CD4-positive, alpha-beta T cell treated with Interleukin-4 for 4 hours (primary cell): ENCODE measurements at regions not wholly inside any gene's neighbourhood (a gene's known extent, or its start where the extent isn't known, plus 50 kb on each side); places are given as distances from the start of the nearest gene placed in this dataset.
"Not testable (repeated sequence)": the region's sequence is repeated elsewhere in the genome, so short reads cannot be mapped to it uniquely, and the experiment has no call there.

Experiments
- DNase-seq: peaks from one replicate; pipeline ENCODE4 v3.0.0-alpha.2; 2020

GRCh38 chr4:28449085-28449484 lies 1588.4 kb downstream of the STIM2 start:
- no peak for DNase-seq

GRCh38 chr4:28451346-28451745 lies 1590.7 kb downstream of the STIM2 start:
- no peak for DNase-seq

GRCh38 chr4:28462766-28463700 lies 1602.4 kb downstream of the STIM2 start:
- DNase-seq = no peak

- DNase-seq = no peak
Observed at GRCh38 chr4:28464823-28465222, 1604.2 kb downstream of the STIM2 start.

GRCh38 chr4:28466886-28467285 lies 1606.2 kb downstream of the STIM2 start:
- not testable (repeated sequence) for DNase-seq

GRCh38 chr4:28469387-28469786 lies 1608.7 kb downstream of the STIM2 start:
- no peak for DNase-seq

- no peak for DNase-seq
Observed at GRCh38 chr4:28469886-28470285, 1609.2 kb downstream of the STIM2 start.

- DNase-seq = no peak
Observed at GRCh38 chr4:28475381-28475780, 1614.7 kb downstream of the STIM2 start.

GRCh38 chr4:28479666-28480065 lies 1619.0 kb downstream of the STIM2 start:
- DNase-seq = no peak

- no peak for DNase-seq
Observed at GRCh38 chr4:28481565-28481964, 1620.9 kb downstream of the STIM2 start.

GRCh38 chr4:28482580-28483270 lies 1622.1 kb downstream of the STIM2 start:
- no peak for DNase-seq

GRCh38 chr4:28488021-28488420 lies 1627.4 kb downstream of the STIM2 start:
- no peak for DNase-seq

- DNase-seq = no peak
Observed at GRCh38 chr4:28490669-28491068, 1630.0 kb downstream of the STIM2 start.

GRCh38 chr4:28505064-28505463 lies 1644.4 kb downstream of the STIM2 start:
- no peak for DNase-seq

- no peak for DNase-seq
Observed at GRCh38 chr4:28508636-28509035, 1648.0 kb downstream of the STIM2 start.

GRCh38 chr4:28514766-28515165 lies 1654.1 kb downstream of the STIM2 start:
- not testable (repeated sequence) for DNase-seq

GRCh38 chr4:28518561-28519165 lies 1658.0 kb downstream of the STIM2 start:
- no peak for DNase-seq

- DNase-seq = no peak
Observed at GRCh38 chr4:28523681-28524190, 1663.1 kb downstream of the STIM2 start.

- no peak for DNase-seq
Observed at GRCh38 chr4:28536124-28536523, 1675.5 kb downstream of the STIM2 start.

GRCh38 chr4:28545986-28546385 lies 1685.3 kb downstream of the STIM2 start:
- DNase-seq = no peak

GRCh38 chr4:28548136-28548535 lies 1687.5 kb downstream of the STIM2 start:
- DNase-seq = no peak

GRCh38 chr4:28548594-28548993 lies 1688.0 kb downstream of the STIM2 start:
- DNase-seq = no peak

- DNase-seq = no peak
Observed at GRCh38 chr4:28555866-28556265, 1695.2 kb downstream of the STIM2 start.
